ENCODE measurements at regions not wholly inside any gene's neighbourhood (a gene's known extent, or its start where the extent isn't known, plus 50 kb on each side); places are given as distances from the start of the nearest gene placed in this dataset.

DNA sequence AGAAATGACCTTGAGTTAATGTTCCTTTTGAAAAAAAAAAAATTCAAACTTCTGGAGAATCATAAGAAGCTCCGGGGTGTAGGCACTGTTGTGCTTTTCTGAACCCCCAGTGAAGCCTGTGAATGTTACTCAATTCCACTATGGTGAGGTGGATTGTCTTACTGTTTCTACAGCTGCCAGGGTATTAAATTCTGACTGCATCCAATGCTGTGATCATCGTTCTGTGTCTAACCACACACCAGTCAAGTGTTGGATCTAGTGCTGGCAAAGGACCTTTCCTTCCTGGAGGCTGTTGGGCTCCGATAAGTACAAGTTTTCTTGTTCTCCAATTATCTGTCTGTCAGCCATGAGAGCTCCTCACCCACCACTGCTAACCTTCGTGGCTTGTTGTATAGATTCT, 162.0 kb upstream of the EPHA7 start:
- Histone ChIP-seq H3K4me3 (no peak overlapping the region), H3K9me3 (no peaks in the 10 kb centered on the region), H3K27me3 (no peaks in the 10 kb centered on the region), H3K4me1 (no peaks in the 10 kb centered on the region), H3K27ac (no peak overlapping the region), H3K36me3 (no peaks in the 10 kb centered on the region)
- TF ChIP-seq, protein P1, sequence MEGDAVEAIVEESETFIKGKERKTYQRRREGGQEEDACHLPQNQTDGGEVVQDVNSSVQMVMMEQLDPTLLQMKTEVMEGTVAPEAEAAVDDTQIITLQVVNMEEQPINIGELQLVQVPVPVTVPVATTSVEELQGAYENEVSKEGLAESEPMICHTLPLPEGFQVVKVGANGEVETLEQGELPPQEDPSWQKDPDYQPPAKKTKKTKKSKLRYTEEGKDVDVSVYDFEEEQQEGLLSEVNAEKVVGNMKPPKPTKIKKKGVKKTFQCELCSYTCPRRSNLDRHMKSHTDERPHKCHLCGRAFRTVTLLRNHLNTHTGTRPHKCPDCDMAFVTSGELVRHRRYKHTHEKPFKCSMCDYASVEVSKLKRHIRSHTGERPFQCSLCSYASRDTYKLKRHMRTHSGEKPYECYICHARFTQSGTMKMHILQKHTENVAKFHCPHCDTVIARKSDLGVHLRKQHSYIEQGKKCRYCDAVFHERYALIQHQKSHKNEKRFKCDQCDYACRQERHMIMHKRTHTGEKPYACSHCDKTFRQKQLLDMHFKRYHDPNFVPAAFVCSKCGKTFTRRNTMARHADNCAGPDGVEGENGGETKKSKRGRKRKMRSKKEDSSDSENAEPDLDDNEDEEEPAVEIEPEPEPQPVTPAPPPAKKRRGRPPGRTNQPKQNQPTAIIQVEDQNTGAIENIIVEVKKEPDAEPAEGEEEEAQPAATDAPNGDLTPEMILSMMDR (IDR thresholded peaks at IDR 0.05): no peak
- no peak for TF ChIP-seq POLR2A (IDR thresholded peaks at IDR 0.05)
- no peak for DNase-seq

DNA sequence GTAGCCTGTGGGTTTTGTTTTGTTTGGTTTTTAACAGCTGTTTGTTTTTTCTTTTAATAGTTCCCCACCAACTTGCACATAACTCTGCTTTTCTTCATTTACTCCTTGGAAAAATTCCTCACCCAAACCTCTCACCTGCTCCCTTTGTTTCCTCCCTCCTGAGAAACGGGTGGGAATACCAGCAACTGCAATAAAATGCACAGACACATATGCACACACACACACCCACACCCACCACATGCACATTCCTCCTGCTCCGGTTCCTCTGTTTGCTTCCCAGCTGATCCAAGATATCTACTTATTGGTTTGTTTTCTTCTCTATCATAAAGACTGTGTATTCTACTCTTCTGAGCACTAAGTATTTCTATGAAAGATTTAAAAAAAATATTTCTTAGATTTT, 161.1 kb upstream of the EPHA7 start:
- Histone ChIP-seq H3K4me3 (no peak overlapping the region), H3K27me3 (no peaks in the 10 kb centered on the region), H3K9me3 (no peaks in the 10 kb centered on the region), H3K4me1 (no peaks in the 10 kb centered on the region), H3K36me3 (no peaks in the 10 kb centered on the region), H3K27ac (no peak overlapping the region)
- TF ChIP-seq POLR2A (IDR thresholded peaks at IDR 0.05): no peak
- TF ChIP-seq, protein P1 (IDR thresholded peaks at IDR 0.05): no peak
- DNase-seq: no peak

DNA sequence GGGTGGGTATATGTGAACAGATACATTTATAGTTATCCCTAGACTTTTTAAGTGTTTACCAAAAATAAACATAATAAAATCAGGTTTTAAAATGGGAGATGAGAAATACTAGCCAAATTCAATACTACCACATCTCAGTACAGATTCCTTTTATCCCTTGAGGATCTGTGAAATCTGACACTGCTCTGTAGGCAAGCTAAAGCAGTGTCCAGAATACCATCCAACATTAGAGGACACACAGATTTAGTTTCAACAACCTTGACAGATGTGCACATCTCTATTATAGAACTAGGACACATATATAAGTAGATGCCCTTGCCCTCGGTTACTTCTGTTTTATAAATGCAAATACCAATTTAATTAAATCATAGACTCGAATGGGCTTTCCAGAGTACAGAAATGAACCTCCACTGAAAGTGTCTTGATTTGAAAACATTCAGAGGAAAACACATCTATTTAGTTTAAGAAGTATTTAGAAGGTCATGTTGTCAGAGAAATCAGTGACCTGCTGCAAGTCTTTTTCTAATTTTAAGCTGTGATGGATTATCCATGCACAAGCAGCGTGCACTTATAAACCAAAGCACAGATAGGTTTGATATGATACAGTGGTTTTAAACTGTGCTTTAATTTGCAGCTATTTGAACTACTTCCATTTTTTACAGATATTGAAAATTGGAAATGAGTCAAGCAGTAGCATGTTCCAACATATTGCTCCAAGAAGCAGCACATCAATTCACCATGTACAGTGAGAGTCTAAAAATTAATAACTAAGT, 156.3 kb upstream of the EPHA7 start:
- Histone ChIP-seq H3K27ac (no peak overlapping the region), H3K4me1 (no peaks in the 10 kb centered on the region), H3K27me3 (no peaks in the 10 kb centered on the region), H3K9me3 (no peaks in the 10 kb centered on the region), H3K4me3 (no peak overlapping the region), H3K36me3 (no peaks in the 10 kb centered on the region)
- no peak for DNase-seq
- TF ChIP-seq, protein P1 (IDR thresholded peaks at IDR 0.05): no peak
- no peak for TF ChIP-seq POLR2A (IDR thresholded peaks at IDR 0.05)

DNA sequence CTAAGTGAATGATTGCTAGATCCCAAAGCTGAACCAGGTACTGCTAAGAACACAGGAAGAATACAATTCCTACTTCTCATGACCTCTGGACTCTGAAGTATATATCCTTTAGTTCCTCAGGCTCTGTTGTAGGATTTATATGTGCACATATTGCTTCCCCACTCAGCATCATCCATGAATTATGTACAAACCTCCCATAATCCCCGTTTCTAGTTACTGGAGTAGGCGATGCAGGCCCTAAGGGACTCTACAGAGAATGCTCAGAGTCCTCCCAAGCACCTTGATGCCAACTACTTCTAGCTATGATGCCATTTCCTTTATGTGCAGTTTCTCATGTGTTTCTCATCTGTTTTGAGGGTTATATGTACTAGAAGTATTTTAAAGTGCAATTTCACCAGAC, 154.9 kb upstream of the EPHA7 start:
- Histone ChIP-seq H3K36me3 (no peaks in the 10 kb centered on the region), H3K4me3 (no peak overlapping the region), H3K27ac (no peak overlapping the region), H3K27me3 (no peaks in the 10 kb centered on the region), H3K9me3 (no peaks in the 10 kb centered on the region), H3K4me1 (no peaks in the 10 kb centered on the region)
- DNase-seq: no peak
- TF ChIP-seq POLR2A (IDR thresholded peaks at IDR 0.05): no peak
- TF ChIP-seq, protein P1 (IDR thresholded peaks at IDR 0.05): no peak

DNA sequence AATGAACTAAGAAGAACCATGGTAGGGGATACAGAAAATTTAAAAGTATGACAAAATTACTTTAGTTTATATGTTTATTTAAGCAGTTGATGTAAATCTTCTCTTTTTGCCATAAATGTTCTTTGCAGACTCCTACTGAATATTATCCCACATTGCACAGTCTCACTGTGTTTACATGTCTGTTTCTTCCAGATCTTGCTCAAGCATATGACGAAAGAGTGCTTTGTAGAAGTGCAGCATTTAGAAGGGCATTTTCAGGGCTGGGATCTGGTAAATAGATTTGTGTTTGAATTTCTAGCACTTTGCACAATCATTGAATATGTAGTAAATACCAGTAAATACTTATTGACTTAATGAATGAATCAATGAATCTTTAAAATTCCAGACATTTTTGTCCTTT, 152.0 kb upstream of the EPHA7 start:
- H3K27ac ChIP-seq: no peak overlapping the region
- no peak for TF ChIP-seq POLR2A (IDR thresholded peaks at IDR 0.05)
- TF ChIP-seq, protein P1 (IDR thresholded peaks at IDR 0.05): no peak
- H3K4me1 ChIP-seq: no peaks in the 10 kb centered on the region
- DNase-seq: no peak
- H3K4me3 ChIP-seq: no peak overlapping the region
- no peaks in the 10 kb centered on the region for H3K27me3 ChIP-seq
- H3K9me3 ChIP-seq: no peaks in the 10 kb centered on the region
- no peaks in the 10 kb centered on the region for H3K36me3 ChIP-seq
